SK-N-SH (cell line): ENCODE measurements at regions not wholly inside any gene's neighbourhood (a gene's known extent, or its start where the extent isn't known, plus 50 kb on each side); places are given as distances from the start of the nearest gene placed in this dataset.

ENCODE experiments used
- CTCF ChIA-PET: fragments of 300-600, 350-600 bp; formaldehyde crosslinking; extraction: SDS; loops from one replicate; lab custom pipeline; 2021; lab: Yijun Ruan, JAX
- POLR2A ChIA-PET: fragments of 350-600 bp; sonication (Branson Sonifier 250); formaldehyde crosslinking; extraction: SDS; loops from one replicate; lab custom pipeline; 2020; ENCODE audit warnings: antibody characterized with exemption, inconsistent platforms; lab: Yijun Ruan, JAX
- DNase-seq: peaks from one replicate; pipeline ENCODE4 v3.0.0; 2012
- H2AFZ ChIP-seq: fragments of 200-600 bp; sonication (generic); 2 replicates; pipeline ENCODE4 v1.8.1; 2016; ENCODE audit warnings: antibody characterized with exemption, mild to moderate bottlenecking, low read depth
- H3F3A ChIP-seq: fragments of 200-600 bp; sonication (generic); replicated peaks from 2 replicates; pipeline ENCODE3; 2016; ENCODE audit warnings: antibody characterized with exemption, mild to moderate bottlenecking; ENCODE audit not compliant: insufficient read depth
- H3K27ac ChIP-seq, 2 experiments: fragments of 200-500 bp in 1 of 2; fragments of 200-600 bp in 1 of 2; sonication (Bioruptor generic) in 1 of 2; sonication (generic), shearing (Covaris generic) in 1 of 2; 2 replicates each; pipeline versions ENCODE4 v1.5.1 to v1.6.1; 2014 to 2016; ENCODE audit warnings: low read depth in 2 of 2, inconsistent platforms in 1 of 2, low read length in 1 of 2, mild to moderate bottlenecking in 1 of 2, mixed read lengths in 1 of 2
- H3K27me3 ChIP-seq: fragments of 200-600 bp; sonication (generic), shearing (Covaris generic); 2 replicates; pipeline ENCODE4 v1.6.1; 2016; ENCODE audit warnings: mixed run types; ENCODE audit not compliant: insufficient read depth
- H3K36me3 ChIP-seq, 2 experiments: fragments of 200-500 bp in 1 of 2; fragments of 200-600 bp in 1 of 2; sonication (Bioruptor generic) in 1 of 2; sonication (generic) in 1 of 2; replicated peaks in 1 of 2; 2 replicates each; pipeline versions ENCODE3 to v1.5.1; 2014 to 2016; ENCODE audit warnings: low read length in 1 of 2, mild to moderate bottlenecking in 1 of 2; ENCODE audit not compliant: insufficient read depth in 2 of 2, control insufficient read depth in 1 of 2
- H3K4me1 ChIP-seq, 2 experiments: fragments of 200-500 bp in 1 of 2; fragments of 200-600 bp in 1 of 2; sonication (Bioruptor generic) in 1 of 2; sonication (generic), shearing (Covaris generic) in 1 of 2; 2 replicates each; pipeline versions ENCODE4 v1.5.1 to v1.6.1; 2014 to 2016; ENCODE audit warnings: low read depth in 1 of 2, low read length in 1 of 2, mixed run types in 1 of 2; ENCODE audit not compliant: insufficient read depth in 2 of 2, control insufficient read depth in 1 of 2
- H3K4me2 ChIP-seq: fragments of 200-600 bp; sonication (generic), shearing (Covaris generic); 2 replicates; pipeline ENCODE4 v1.6.1; 2017; ENCODE audit warnings: mixed run types
- H3K4me3 ChIP-seq, 2 experiments: fragments of 200-500 bp in 1 of 2; fragments of 200-600 bp in 1 of 2; sonication (Bioruptor generic) in 1 of 2; sonication (generic), shearing (Covaris generic) in 1 of 2; 2 replicates each; pipeline versions ENCODE4 v1.5.1 to v1.8.1; 2014 to 2016; ENCODE audit warnings: low read depth in 2 of 2, inconsistent platforms in 1 of 2, low read length in 1 of 2, mild to moderate bottlenecking in 1 of 2, mixed read lengths in 1 of 2, moderate library complexity in 1 of 2
- H3K79me2 ChIP-seq: fragments of 200-600 bp; sonication (generic); 2 replicates; pipeline ENCODE4 v1.8.1; 2017; ENCODE audit warnings: mild to moderate bottlenecking; ENCODE audit not compliant: insufficient read depth
- H3K9ac ChIP-seq: fragments of 200-600 bp; sonication (generic); 2 replicates; pipeline ENCODE4 v1.6.1; 2017; ENCODE audit warnings: mixed run types
- H3K9me2 ChIP-seq: fragments of 200-600 bp; sonication (generic); 2 replicates; pipeline ENCODE4 v1.6.1; 2017; ENCODE audit warnings: mixed run types
- H3K9me3 ChIP-seq: fragments of 200-600 bp; sonication (generic); 2 replicates; pipeline ENCODE4 v1.6.1; 2017; ENCODE audit warnings: mixed run types, mild to moderate bottlenecking, moderate library complexity
- H4K20me1 ChIP-seq: fragments of 200-600 bp; sonication (generic); 2 replicates; pipeline ENCODE4 v1.6.1; 2017; ENCODE audit warnings: mild to moderate bottlenecking, mixed run types; ENCODE audit not compliant: insufficient read depth
- CHD2 ChIP-seq: fragments of 150-350 bp; IDR thresholded peaks from 2 replicates; pipeline ENCODE4 v1.6.1; 2018; ENCODE audit warnings: low read length; ENCODE audit not compliant: partially characterized antibody
- EP300 ChIP-seq, 2 experiments: IDR thresholded peaks; 2 replicates each; pipeline versions ENCODE4 v1.4.0 to v1.6.1; 2012; ENCODE audit warnings: borderline replicate concordance in 1 of 2, low read depth in 1 of 2, low read length in 1 of 2
- EZH2phosphoT487 ChIP-seq: fragments of 200-600 bp; sonication (generic); IDR thresholded peaks from 2 replicates; pipeline ENCODE4 v1.6.1; 2017; ENCODE audit warnings: low read depth, mixed run types, mild to moderate bottlenecking, antibody characterized with exemption, moderate library complexity, borderline replicate concordance
- FOSL2 ChIP-seq: IDR thresholded peaks from 2 replicates; pipeline ENCODE4 v1.4.0; 2012; ENCODE audit warnings: low read depth, mild to moderate bottlenecking, moderate library complexity, borderline replicate concordance
- FOXJ3 ChIP-seq: sonication (generic); formaldehyde crosslinking; IDR thresholded peaks from 2 replicates; pipeline ENCODE4 v1.5.1; 2020; ENCODE audit warnings: mild to moderate bottlenecking, missing genetic modification reagents
- GATA2 ChIP-seq: sonication (generic); formaldehyde crosslinking; IDR thresholded peaks from 2 replicates; pipeline ENCODE4 v1.5.0; 2020; ENCODE audit warnings: mild to moderate bottlenecking, missing genetic modification reagents
- JUND ChIP-seq: IDR thresholded peaks from 2 replicates; pipeline ENCODE4 v1.4.0; 2012
- MEF2A ChIP-seq: IDR thresholded peaks from 2 replicates; pipeline ENCODE4 v1.4.0; 2012; ENCODE audit warnings: low read depth, borderline replicate concordance
- NRF1 ChIP-seq: IDR thresholded peaks from 2 replicates; pipeline ENCODE4 v1.6.1; 2012; ENCODE audit warnings: low read depth, mild to moderate bottlenecking, low read length
- POLR2AphosphoS5 ChIP-seq: IDR thresholded peaks from 2 replicates; pipeline ENCODE4 v1.6.1; 2012; ENCODE audit warnings: low read depth, low read length
- RAD21 ChIP-seq: IDR thresholded peaks from 2 replicates; pipeline ENCODE4 v1.6.1; 2012; ENCODE audit warnings: mild to moderate bottlenecking, low read length
- REST ChIP-seq: IDR thresholded peaks from 2 replicates; pipeline ENCODE4 v1.6.1; 2012; ENCODE audit warnings: mild to moderate bottlenecking, low read depth, low read length, moderate library complexity
- RFX5 ChIP-seq: IDR thresholded peaks from 2 replicates; pipeline ENCODE4 v1.6.1; 2012; ENCODE audit warnings: mild to moderate bottlenecking, improper control_type of control experiment, low read length
- SIN3A ChIP-seq: IDR thresholded peaks from 2 replicates; pipeline ENCODE4 v1.6.1; 2012; ENCODE audit warnings: low read depth, mild to moderate bottlenecking, low read length, moderate library complexity, borderline replicate concordance
- SMC3 ChIP-seq: IDR thresholded peaks from 2 replicates; pipeline ENCODE4 v1.6.1; 2012; ENCODE audit warnings: low read depth, low read length, improper control_type of control experiment
- TCF12 ChIP-seq: IDR thresholded peaks from 2 replicates; pipeline ENCODE4 v1.4.0; 2012
- TEAD4 ChIP-seq: IDR thresholded peaks from 2 replicates; pipeline ENCODE4 v1.4.0; 2012; ENCODE audit warnings: mild to moderate bottlenecking, borderline replicate concordance; ENCODE audit not compliant: insufficient read depth
- YY1 ChIP-seq: IDR thresholded peaks from 2 replicates; pipeline ENCODE4 v1.4.0; 2012; ENCODE audit warnings: low read depth, mild to moderate bottlenecking
- WGBS: methylation state at CpG from one replicate; pipeline ENCODE4 v1.1.6; 2017; ENCODE audit warnings: low lambda C conversion rate; 5-methylcytosine and 5-hydroxymethylcytosine counted together
- TF ChIP-seq, protein P1 (sequence below): IDR thresholded peaks from 2 replicates; pipeline ENCODE4 v1.4.0; 2012; ENCODE audit warnings: low read depth, borderline replicate concordance
- TF ChIP-seq, protein P2 (sequence below): IDR thresholded peaks from 2 replicates; pipeline ENCODE4 v1.4.0; 2012; ENCODE audit warnings: low read depth, borderline replicate concordance
- TF ChIP-seq, protein P3 (sequence below): IDR thresholded peaks from 2 replicates; pipeline ENCODE4; 2012

- H3K79me2 ChIP-seq: no peaks in the 10 kb centered on the region
- H3K27me3 ChIP-seq: no peaks in the 10 kb centered on the region
- 37% methylated on average over 2 of the region's 2 CpGs for WGBS
- ChIA-PET POLR2A (no interaction called here), CTCF (no interaction called here)
- no peaks in the 10 kb centered on the region for H3K9me3 ChIP-seq
- no peak overlapping the region for H3K27ac ChIP-seq
- H3K4me3 ChIP-seq: no peak overlapping the region
- no peaks in the 10 kb centered on the region for H4K20me1 ChIP-seq
- no peak overlapping the region for H2AFZ ChIP-seq
- TF ChIP-seq CHD2 (no peak), RAD21 (no peak)
- H3K4me2 ChIP-seq: no peak overlapping the region
- H3F3A ChIP-seq: no peaks in the 10 kb centered on the region
- no peaks in the 10 kb centered on the region; the same call in 1 of the 2 replicates for H3K9me2 ChIP-seq
- H3K36me3 ChIP-seq: no peaks in the 10 kb centered on the region
- H3K9ac ChIP-seq: no peak overlapping the region
- no peak for DNase-seq
- no peaks in the 10 kb centered on the region for H3K4me1 ChIP-seq
Measured at GRCh38 chr4:60313611-60314178, 886.4 kb upstream of the ADGRL3 start.

DNA sequence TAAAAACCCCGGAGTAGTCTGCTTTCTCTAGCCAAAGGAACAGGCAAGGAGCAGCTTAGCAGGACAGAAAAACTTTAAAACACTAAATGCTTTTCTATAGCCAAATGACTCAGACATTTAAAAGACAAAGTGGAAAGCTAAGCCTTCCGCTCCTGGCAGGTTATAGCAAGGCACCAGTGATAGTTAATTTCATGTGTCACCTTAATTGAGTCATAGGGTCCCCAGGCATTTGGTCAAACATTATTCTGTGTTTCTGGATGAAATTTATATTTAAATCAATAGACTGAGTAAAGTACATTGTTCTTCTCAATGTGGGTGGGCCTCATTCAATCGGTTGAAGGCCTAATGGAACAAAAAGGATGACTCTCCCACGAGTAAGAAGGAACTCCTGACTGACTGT is 885.7 kb upstream of the ADGRL3 start:
- Histone ChIP-seq H3K9me2 (no peaks in the 10 kb centered on the region; the same call in 1 of the 2 replicates), H3K79me2 (no peaks in the 10 kb centered on the region), H3K27me3 (no peaks in the 10 kb centered on the region), H3K36me3 (no peaks in the 10 kb centered on the region), H3K4me3 (no peak overlapping the region), H3K27ac (no peak overlapping the region), H2AFZ (no peak overlapping the region), H3K9me3 (no peaks in the 10 kb centered on the region), H4K20me1 (no peaks in the 10 kb centered on the region), H3K4me1 (no peaks in the 10 kb centered on the region), H3F3A (no peaks in the 10 kb centered on the region), H3K4me2 (no peak overlapping the region), H3K9ac (no peak overlapping the region)
- CTCF ChIA-PET: no interaction called here
- 22% methylated on average over 4 of the region's 4 CpGs for WGBS
- POLR2A ChIA-PET: no interaction called here
- no peak for TF ChIP-seq RFX5
- TF ChIP-seq MEF2A: no peak
- no peak for TF ChIP-seq YY1
- TF ChIP-seq, protein P1, sequence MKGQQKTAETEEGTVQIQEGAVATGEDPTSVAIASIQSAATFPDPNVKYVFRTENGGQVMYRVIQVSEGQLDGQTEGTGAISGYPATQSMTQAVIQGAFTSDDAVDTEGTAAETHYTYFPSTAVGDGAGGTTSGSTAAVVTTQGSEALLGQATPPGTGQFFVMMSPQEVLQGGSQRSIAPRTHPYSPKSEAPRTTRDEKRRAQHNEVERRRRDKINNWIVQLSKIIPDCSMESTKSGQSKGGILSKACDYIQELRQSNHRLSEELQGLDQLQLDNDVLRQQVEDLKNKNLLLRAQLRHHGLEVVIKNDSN: no peak
- no peak for TF ChIP-seq TEAD4
- TF ChIP-seq EP300 (IDR thresholded peaks at IDR 0.05; ENCODE audit: borderline replicate concordance in 1 of 2, low read depth in 1 of 2, low read length in 1 of 2): no peak
- TF ChIP-seq JUND: no peak
- TF ChIP-seq TCF12: no peak
- TF ChIP-seq, protein P2, sequence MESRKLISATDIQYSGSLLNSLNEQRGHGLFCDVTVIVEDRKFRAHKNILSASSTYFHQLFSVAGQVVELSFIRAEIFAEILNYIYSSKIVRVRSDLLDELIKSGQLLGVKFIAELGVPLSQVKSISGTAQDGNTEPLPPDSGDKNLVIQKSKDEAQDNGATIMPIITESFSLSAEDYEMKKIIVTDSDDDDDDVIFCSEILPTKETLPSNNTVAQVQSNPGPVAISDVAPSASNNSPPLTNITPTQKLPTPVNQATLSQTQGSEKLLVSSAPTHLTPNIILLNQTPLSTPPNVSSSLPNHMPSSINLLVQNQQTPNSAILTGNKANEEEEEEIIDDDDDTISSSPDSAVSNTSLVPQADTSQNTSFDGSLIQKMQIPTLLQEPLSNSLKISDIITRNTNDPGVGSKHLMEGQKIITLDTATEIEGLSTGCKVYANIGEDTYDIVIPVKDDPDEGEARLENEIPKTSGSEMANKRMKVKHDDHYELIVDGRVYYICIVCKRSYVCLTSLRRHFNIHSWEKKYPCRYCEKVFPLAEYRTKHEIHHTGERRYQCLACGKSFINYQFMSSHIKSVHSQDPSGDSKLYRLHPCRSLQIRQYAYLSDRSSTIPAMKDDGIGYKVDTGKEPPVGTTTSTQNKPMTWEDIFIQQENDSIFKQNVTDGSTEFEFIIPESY: no peak
- TF ChIP-seq, protein P3, sequence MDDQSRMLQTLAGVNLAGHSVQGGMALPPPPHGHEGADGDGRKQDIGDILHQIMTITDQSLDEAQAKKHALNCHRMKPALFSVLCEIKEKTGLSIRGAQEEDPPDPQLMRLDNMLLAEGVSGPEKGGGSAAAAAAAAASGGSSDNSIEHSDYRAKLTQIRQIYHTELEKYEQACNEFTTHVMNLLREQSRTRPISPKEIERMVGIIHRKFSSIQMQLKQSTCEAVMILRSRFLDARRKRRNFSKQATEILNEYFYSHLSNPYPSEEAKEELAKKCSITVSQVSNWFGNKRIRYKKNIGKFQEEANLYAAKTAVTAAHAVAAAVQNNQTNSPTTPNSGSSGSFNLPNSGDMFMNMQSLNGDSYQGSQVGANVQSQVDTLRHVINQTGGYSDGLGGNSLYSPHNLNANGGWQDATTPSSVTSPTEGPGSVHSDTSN: no peak
- TF ChIP-seq CHD2: no peak
- no peak for TF ChIP-seq SMC3
- TF ChIP-seq GATA2 (CRISPR knock-in tag): no peak
- TF ChIP-seq SIN3A: no peak
- no peak for TF ChIP-seq POLR2AphosphoS5
- no peak for TF ChIP-seq NRF1
- TF ChIP-seq REST: no peak
- TF ChIP-seq FOXJ3 (CRISPR knock-in tag): no peak
- TF ChIP-seq FOSL2: no peak
- TF ChIP-seq EZH2phosphoT487: no peak
- no peak for DNase-seq
